HepG2 (cell line): ENCODE measurements at regions not wholly inside any gene's neighbourhood (a gene's known extent, or its start where the extent isn't known, plus 50 kb on each side); places are given as distances from the start of the nearest gene placed in this dataset.

Source experiments
- ATAC-seq: fragments of 200-7000 bp; cut with Tn5 transposase; 3 replicates; pipeline ENCODE4 v1.9.1; 2020; ENCODE audit warnings: mild to moderate bottlenecking, moderate library complexity
- BruUV-seq: library from RNA; stranded (reverse); fragments of 400-500 nt; replicated peaks from 2 replicates; lab custom pipeline; 2021; lab: Mats Ljungman, UMichigan
- CTCF ChIA-PET: fragments of 300-600 bp; formaldehyde crosslinking; extraction: SDS; loops from one replicate; lab custom pipeline; 2021; ENCODE audit warnings: low total read pairs, inconsistent platforms, low intra/inter-chr PET ratio; lab: Yijun Ruan, JAX
- POLR2A ChIA-PET: fragments of 350-600 bp; sonication (Branson Sonifier 250); formaldehyde crosslinking; loops from one replicate; lab custom pipeline; 2020; ENCODE audit warnings: antibody characterized with exemption, inconsistent platforms; lab: Yijun Ruan, JAX
- DNase-seq: peaks from one replicate; pipeline ENCODE4 v3.0.0-alpha.2; 2015; ENCODE audit warnings: low spot score
- FAIRE-seq: peaks from 3 replicates; lab custom pipeline; 2011; peaks lifted over from hg19 to GRCh38; lab: Jason Lieb, UNC
- H2AFZ ChIP-seq: one replicate; pipeline ENCODE4 v1.6.1; 2011; ENCODE audit warnings: low read length, inconsistent platforms
- H3K27ac ChIP-seq: fragments of 300-600 bp; 3 replicates; pipeline ENCODE4 v1.8.0; 2011; ENCODE audit warnings: mixed run types, mild to moderate bottlenecking, mixed read lengths, low read length, inconsistent platforms; ENCODE audit not compliant: insufficient read depth; ENCODE audit errors: extremely low read length
- H3K27me3 ChIP-seq, 2 experiments: fragments of 200-600 bp in 1 of 2; 2 replicates in 1 of 2; 3 replicates in 1 of 2; pipeline versions ENCODE4 v1.6.0 to v1.8.0; 2011; ENCODE audit warnings: low read length in 2 of 2, mild to moderate bottlenecking in 2 of 2, moderate library complexity in 2 of 2, inconsistent platforms in 1 of 2; ENCODE audit not compliant: insufficient read depth in 2 of 2, control insufficient read depth in 1 of 2
- H3K36me3 ChIP-seq, 2 experiments: fragments of 200-600 bp in 1 of 2; replicated peaks in 1 of 2; 2 replicates in 1 of 2; 3 replicates in 1 of 2; pipeline versions ENCODE4 v1.5.1 to v1.8.0; 2011; ENCODE audit warnings: low read length in 2 of 2, inconsistent platforms in 1 of 2; ENCODE audit not compliant: insufficient read depth in 2 of 2, control insufficient read depth in 1 of 2
- H3K4me1 ChIP-seq: 2 replicates; pipeline ENCODE4 v1.5.1; 2012; ENCODE audit warnings: low read length, inconsistent platforms; ENCODE audit not compliant: insufficient read depth
- H3K4me2 ChIP-seq: 2 replicates; pipeline ENCODE4 v1.6.0; 2011; ENCODE audit warnings: low read depth, low read length, inconsistent platforms
- H3K4me3 ChIP-seq, 3 experiments: fragments of 200-600 bp in 1 of 3; sonication (generic), shearing (Covaris generic) in 1 of 3; replicated peaks in 1 of 3; 2 replicates each; pipeline ENCODE4 v1.5.1; 2011 to 2016; ENCODE audit warnings: low read length in 3 of 3, inconsistent platforms in 2 of 3, low read depth in 2 of 3, mild to moderate bottlenecking in 2 of 3, control low read depth in 1 of 3, mixed read lengths in 1 of 3; ENCODE audit not compliant: insufficient read depth in 1 of 3
- H3K79me2 ChIP-seq: one replicate; pipeline ENCODE4 v1.6.1; 2011; ENCODE audit warnings: low read length, inconsistent platforms; ENCODE audit not compliant: insufficient read depth
- H3K9ac ChIP-seq: 2 replicates; pipeline ENCODE4 v1.6.0; 2011; ENCODE audit warnings: mild to moderate bottlenecking, low read depth, low read length, inconsistent platforms; ENCODE audit not compliant: insufficient read depth
- H3K9me3 ChIP-seq: 2 replicates; pipeline ENCODE4 v1.5.1; 2012; ENCODE audit warnings: mild to moderate bottlenecking, low read length
- H4K20me1 ChIP-seq: 2 replicates; pipeline ENCODE4 v1.6.0; 2011; ENCODE audit warnings: inconsistent platforms, mild to moderate bottlenecking, low read length, moderate library complexity; ENCODE audit not compliant: insufficient read depth
- ATF7 ChIP-seq, 2 experiments: fragments of 450-650 bp in 1 of 2; sonication (generic) in 1 of 2; formaldehyde crosslinking in 1 of 2; IDR thresholded peaks; 2 replicates each; pipeline versions ENCODE4 v1.4.0 to v1.6.1; 2016 to 2020; ENCODE audit warnings: antibody characterized with exemption in 1 of 2, mild to moderate bottlenecking in 1 of 2, missing genetic modification reagents in 1 of 2
- CREB1 ChIP-seq, 2 experiments: fragments of 450-650 bp in 1 of 2; IDR thresholded peaks; 2 replicates each; pipeline ENCODE4 v1.6.1; 2016 to 2017; ENCODE audit warnings: control low read depth in 1 of 2, mild to moderate bottlenecking in 1 of 2, missing compliant biosample characterization in 1 of 2, missing genetic modification characterization in 1 of 2
- CREBL2 ChIP-seq: sonication (generic); formaldehyde crosslinking; IDR thresholded peaks from 2 replicates; pipeline ENCODE4 v1.8.1; 2023; ENCODE audit warnings: missing genetic modification reagents, mild to moderate bottlenecking, borderline replicate concordance
- GATAD1 ChIP-seq: IDR thresholded peaks from 2 replicates; pipeline ENCODE4 v1.6.1; 2016; ENCODE audit warnings: missing genetic modification reagents, missing compliant biosample characterization
- HNRNPUL1 ChIP-seq: fragments of 200-400 bp; formaldehyde crosslinking; IDR thresholded peaks from 2 replicates; pipeline ENCODE4 v1.6.1; 2017; ENCODE audit warnings: low read depth, mild to moderate bottlenecking, low read length, moderate library complexity
- IKZF1 ChIP-seq: fragments of 450-650 bp; IDR thresholded peaks from 2 replicates; pipeline ENCODE4 v1.7.1; 2016
- RFX5 ChIP-seq: IDR thresholded peaks from 2 replicates; pipeline ENCODE4 v1.6.1; 2011; ENCODE audit warnings: low read depth, low read length, improper control_type of control experiment
- ZBTB21 ChIP-seq: sonication (generic); formaldehyde crosslinking; IDR thresholded peaks from 2 replicates; pipeline ENCODE4 v1.4.0; 2020; ENCODE audit warnings: missing genetic modification reagents
- ZNF281 ChIP-seq: sonication (generic); formaldehyde crosslinking; IDR thresholded peaks from 2 replicates; pipeline ENCODE4 v1.4.0; 2020; ENCODE audit warnings: missing genetic modification reagents, borderline replicate concordance
- WGBS: methylation state at CpG from one replicate; pipeline ENCODE4 v1.1.6; 2017; ENCODE audit warnings: low lambda C conversion rate; 5-methylcytosine and 5-hydroxymethylcytosine counted together
- in situ Hi-C: cut with HindIII; loops from 2 replicates; pipeline ENCODE4 v1.10.0; 2017; ENCODE audit warnings: low pct_unique_long_range_greater_than_20kb; ENCODE audit not compliant: extremely low pct_ligation_motif_present
- intact Hi-C: fragments of 100-400 bp; cut with micrococcal nuclease; formaldehyde crosslinking; loops from one replicate; pipeline ENCODE4 v1.10.0; 2022; ENCODE audit not compliant: unreplicated experiment
- TF ChIP-seq, protein P1 (sequence below): sonication (generic); formaldehyde crosslinking; IDR thresholded peaks from 2 replicates; pipeline ENCODE4 v1.9.0; 2021; ENCODE audit warnings: missing genetic modification reagents, borderline replicate concordance

- no peak overlapping the region for H3K4me3 ChIP-seq
- H2AFZ ChIP-seq, result no peak overlapping the region
- no peak overlapping the region for H3K27ac ChIP-seq
- ATAC-seq (no peak), DNase-seq (no peak), FAIRE-seq (no peak)
- no peaks in the 10 kb centered on the region for H4K20me1 ChIP-seq
- in situ Hi-C loops (no loop called here), intact Hi-C loops (no loop called here)
- 23% methylated on average over 10 of the region's 10 CpGs for WGBS
- H3K36me3 ChIP-seq, result no peaks in the 10 kb centered on the region
- H3K4me2 ChIP-seq, result no peak overlapping the region
- H3K9ac ChIP-seq, result no peak overlapping the region
- H3K27me3 ChIP-seq, result peaks cover 8 to 62% of the 10 kb centered on the region in 2 experiments
- BruUV-seq, result no TSS peak
- ChIA-PET POLR2A (no interaction called here), CTCF (no interaction called here)
- H3K4me1 ChIP-seq, result no peaks in the 10 kb centered on the region
- no peaks in the 10 kb centered on the region for H3K9me3 ChIP-seq
- TF ChIP-seq ATF7 (IDR thresholded peaks at IDR 0.05), result peak; percentile 100
- TF ChIP-seq ATF7 (CRISPR knock-in tag; IDR thresholded peaks at IDR 0.05), result no peak
- TF ChIP-seq ZNF281 (CRISPR knock-in tag), result no peak
- TF ChIP-seq, protein P1, sequence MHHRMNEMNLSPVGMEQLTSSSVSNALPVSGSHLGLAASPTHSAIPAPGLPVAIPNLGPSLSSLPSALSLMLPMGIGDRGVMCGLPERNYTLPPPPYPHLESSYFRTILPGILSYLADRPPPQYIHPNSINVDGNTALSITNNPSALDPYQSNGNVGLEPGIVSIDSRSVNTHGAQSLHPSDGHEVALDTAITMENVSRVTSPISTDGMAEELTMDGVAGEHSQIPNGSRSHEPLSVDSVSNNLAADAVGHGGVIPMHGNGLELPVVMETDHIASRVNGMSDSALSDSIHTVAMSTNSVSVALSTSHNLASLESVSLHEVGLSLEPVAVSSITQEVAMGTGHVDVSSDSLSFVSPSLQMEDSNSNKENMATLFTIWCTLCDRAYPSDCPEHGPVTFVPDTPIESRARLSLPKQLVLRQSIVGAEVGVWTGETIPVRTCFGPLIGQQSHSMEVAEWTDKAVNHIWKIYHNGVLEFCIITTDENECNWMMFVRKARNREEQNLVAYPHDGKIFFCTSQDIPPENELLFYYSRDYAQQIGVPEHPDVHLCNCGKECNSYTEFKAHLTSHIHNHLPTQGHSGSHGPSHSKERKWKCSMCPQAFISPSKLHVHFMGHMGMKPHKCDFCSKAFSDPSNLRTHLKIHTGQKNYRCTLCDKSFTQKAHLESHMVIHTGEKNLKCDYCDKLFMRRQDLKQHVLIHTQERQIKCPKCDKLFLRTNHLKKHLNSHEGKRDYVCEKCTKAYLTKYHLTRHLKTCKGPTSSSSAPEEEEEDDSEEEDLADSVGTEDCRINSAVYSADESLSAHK (CRISPR knock-in tag), result no peak
- no peak for TF ChIP-seq ZBTB21 (CRISPR knock-in tag)
- TF ChIP-seq CREB1 (IDR thresholded peaks at IDR 0.05), result peak; percentile 95
- no peak for TF ChIP-seq CREB1 (CRISPR knock-in tag; IDR thresholded peaks at IDR 0.05)
- no peak for TF ChIP-seq RFX5
- TF ChIP-seq GATAD1 (CRISPR knock-in tag), result no peak
- TF ChIP-seq IKZF1, result no peak
- TF ChIP-seq CREBL2 (CRISPR knock-in tag), result no peak
- TF ChIP-seq HNRNPUL1, result no peak
- H3K79me2 ChIP-seq, result no peaks in the 10 kb centered on the region
These were observed 149.0 kb downstream of the MRM1 start for GRCh38 chr17:36750316-36750885.
